Mammary epithelial cell (primary cell): ENCODE measurements at regions not wholly inside any gene's neighbourhood (a gene's known extent, or its start where the extent isn't known, plus 50 kb on each side); places are given as distances from the start of the nearest gene placed in this dataset.

Experiments used
- EZH2 ChIP-seq: IDR thresholded peaks from 2 replicates; pipeline ENCODE4 v1.6.1; 2012; ENCODE audit warnings: low read length, inconsistent platforms, borderline replicate concordance
- TF ChIP-seq, protein P1 (sequence below), 2 donors: IDR thresholded peaks in 1 of 2; conservative IDR thresholded peaks in 1 of 2; 2 replicates each; pipeline ENCODE4 v1.5.1; 2011 to 2012; ENCODE audit warnings: inconsistent platforms in 2 of 2, low read length in 2 of 2, mild to moderate bottlenecking in 2 of 2, control low read depth in 1 of 2, low read depth in 1 of 2; ENCODE audit not compliant: insufficient read depth in 1 of 2; ENCODE audit errors: extremely low read depth in 1 of 2

DNA sequence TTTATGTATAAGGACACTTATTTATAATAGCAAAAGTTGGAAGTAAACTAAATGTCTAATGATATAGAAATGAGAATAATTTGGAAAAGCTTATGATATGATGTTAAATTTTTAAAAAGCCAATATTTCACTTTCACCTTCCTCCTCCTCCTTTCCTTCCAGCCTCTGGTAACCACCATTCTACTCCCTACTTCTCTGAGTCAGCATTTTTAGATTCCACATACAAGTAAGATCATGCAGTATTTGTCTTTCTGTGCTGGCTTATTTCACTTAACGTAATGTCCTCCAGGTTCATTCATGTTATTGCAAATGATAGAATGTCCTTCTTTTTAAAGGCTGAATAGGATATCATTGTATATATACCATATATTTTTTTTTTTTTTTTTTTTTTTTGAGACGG is 180.2 kb downstream of the RNF144B start:
- TF ChIP-seq, protein P1, sequence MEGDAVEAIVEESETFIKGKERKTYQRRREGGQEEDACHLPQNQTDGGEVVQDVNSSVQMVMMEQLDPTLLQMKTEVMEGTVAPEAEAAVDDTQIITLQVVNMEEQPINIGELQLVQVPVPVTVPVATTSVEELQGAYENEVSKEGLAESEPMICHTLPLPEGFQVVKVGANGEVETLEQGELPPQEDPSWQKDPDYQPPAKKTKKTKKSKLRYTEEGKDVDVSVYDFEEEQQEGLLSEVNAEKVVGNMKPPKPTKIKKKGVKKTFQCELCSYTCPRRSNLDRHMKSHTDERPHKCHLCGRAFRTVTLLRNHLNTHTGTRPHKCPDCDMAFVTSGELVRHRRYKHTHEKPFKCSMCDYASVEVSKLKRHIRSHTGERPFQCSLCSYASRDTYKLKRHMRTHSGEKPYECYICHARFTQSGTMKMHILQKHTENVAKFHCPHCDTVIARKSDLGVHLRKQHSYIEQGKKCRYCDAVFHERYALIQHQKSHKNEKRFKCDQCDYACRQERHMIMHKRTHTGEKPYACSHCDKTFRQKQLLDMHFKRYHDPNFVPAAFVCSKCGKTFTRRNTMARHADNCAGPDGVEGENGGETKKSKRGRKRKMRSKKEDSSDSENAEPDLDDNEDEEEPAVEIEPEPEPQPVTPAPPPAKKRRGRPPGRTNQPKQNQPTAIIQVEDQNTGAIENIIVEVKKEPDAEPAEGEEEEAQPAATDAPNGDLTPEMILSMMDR (conservative IDR thresholded peaks at IDR 0.05 in 1 of 2, IDR thresholded peaks at IDR 0.05 in 1 of 2; ENCODE audit: extremely low read depth in 1 of 2, insufficient read depth in 1 of 2, low read depth in 1 of 2, low read length in 2 of 2): no peak
- TF ChIP-seq EZH2: no peak
